K562 (cell line): ENCODE measurements at regions not wholly inside any gene's neighbourhood (a gene's known extent, or its start where the extent isn't known, plus 50 kb on each side); places are given as distances from the start of the nearest gene placed in this dataset.

Source experiments
- ATAC-seq: fragments of 200-7000 bp; cut with Tn5 transposase; 3 replicates; pipeline ENCODE4 v1.9.1; 2020; ENCODE audit warnings: moderate library complexity
- BruUV-seq: library from RNA; stranded (reverse); fragments of 400-500 nt; replicated peaks from 2 replicates; lab custom pipeline; 2021; lab: Mats Ljungman, UMichigan
- CTCF ChIA-PET: fragments of 300-600 bp; formaldehyde crosslinking; extraction: SDS; loops from one replicate; lab custom pipeline; 2021; ENCODE audit warnings: low intra/inter-chr PET ratio; lab: Yijun Ruan, JAX
- POLR2A ChIA-PET: fragments of 300-600, 350-650 bp; sonication (Branson Sonifier 250); formaldehyde crosslinking; extraction: SDS; loops from one replicate; lab custom pipeline; 2021; ENCODE audit warnings: antibody characterized with exemption, inconsistent platforms; lab: Yijun Ruan, JAX
- DNase-seq, 4 experiments: peaks; one replicate each; pipeline versions ENCODE4 v3.0.0 to v3.0.0-alpha.2; 2011 to 2018; ENCODE audit warnings: low spot score in 3 of 4, mixed read lengths in 3 of 4; ENCODE audit errors: extremely low read depth in 1 of 4
- FAIRE-seq: peaks from 2 replicates; lab custom pipeline; 2011; peaks lifted over from hg19 to GRCh38; lab: Jason Lieb, UNC
- H2AFZ ChIP-seq: 2 replicates; pipeline ENCODE4 v1.6.0; 2011; ENCODE audit warnings: low read depth, low read length, control low read depth, inconsistent platforms
- H3K27ac ChIP-seq: fragments of 200-600 bp; 3 replicates; pipeline ENCODE4 v1.8.0; 2011; ENCODE audit warnings: low read depth, mild to moderate bottlenecking, control low read depth, inconsistent platforms, low read length, moderate library complexity, mixed read lengths; ENCODE audit errors: extremely low read depth
- H3K27me3 ChIP-seq, 2 experiments: fragments of 300-600 bp in 1 of 2; 2 replicates in 1 of 2; 3 replicates in 1 of 2; pipeline versions ENCODE4 v1.6.0 to v1.8.0; 2011; ENCODE audit warnings: inconsistent platforms in 2 of 2, low read length in 2 of 2, mild to moderate bottlenecking in 1 of 2, mixed read lengths in 1 of 2, moderate library complexity in 1 of 2; ENCODE audit not compliant: control insufficient read depth in 2 of 2, insufficient read depth in 2 of 2
- H3K36me3 ChIP-seq: fragments of 300-600 bp; 3 replicates; pipeline ENCODE4 v1.8.0; 2011; ENCODE audit warnings: mild to moderate bottlenecking, low read length, inconsistent platforms; ENCODE audit not compliant: control insufficient read depth, insufficient read depth
- H3K4me1 ChIP-seq, 2 experiments: fragments of 200-600 bp in 1 of 2; replicated peaks in 1 of 2; 2 replicates in 1 of 2; 3 replicates in 1 of 2; pipeline versions ENCODE4 v1.5.1 to v1.8.0; 2011; ENCODE audit warnings: inconsistent platforms in 2 of 2, low read length in 2 of 2, mild to moderate bottlenecking in 1 of 2, mixed read lengths in 1 of 2, moderate library complexity in 1 of 2; ENCODE audit not compliant: control insufficient read depth in 2 of 2, insufficient read depth in 2 of 2
- H3K4me2 ChIP-seq: 2 replicates; pipeline ENCODE4 v1.6.1; 2011; ENCODE audit warnings: low read length, control low read depth, inconsistent platforms, mixed read lengths; ENCODE audit not compliant: insufficient read depth
- H3K4me3 ChIP-seq: fragments of 200-600 bp; sonication (generic), shearing (Covaris generic); 2 replicates; pipeline ENCODE4 v1.5.1; 2016; ENCODE audit warnings: control low read depth, inconsistent platforms
- H3K79me2 ChIP-seq: fragments of 200-600 bp; 3 replicates; pipeline ENCODE4 v1.8.0; 2011; ENCODE audit warnings: low read length, inconsistent platforms; ENCODE audit not compliant: control insufficient read depth, insufficient read depth
- H3K9ac ChIP-seq, 2 experiments: 2 replicates each; pipeline versions ENCODE4 v1.6.0 to v1.6.1; 2011; ENCODE audit warnings: low read depth in 2 of 2, low read length in 2 of 2, control low read depth in 1 of 2, inconsistent platforms in 1 of 2, mild to moderate bottlenecking in 1 of 2, mixed read lengths in 1 of 2; ENCODE audit not compliant: insufficient read depth in 1 of 2
- H3K9me1 ChIP-seq: one replicate; pipeline ENCODE4 v1.6.0; 2011; ENCODE audit warnings: inconsistent platforms, mild to moderate bottlenecking, low read length, moderate library complexity; ENCODE audit not compliant: control insufficient read depth, insufficient read depth
- H3K9me3 ChIP-seq: replicated peaks from 2 replicates; pipeline ENCODE4 v1.5.1; 2011; ENCODE audit warnings: low read depth, low read length, inconsistent platforms; ENCODE audit not compliant: control insufficient read depth, insufficient read depth
- H4K20me1 ChIP-seq: replicated peaks from 2 replicates; pipeline ENCODE4 v1.6.1; 2011; ENCODE audit warnings: low read length, inconsistent platforms, mixed read lengths; ENCODE audit not compliant: control insufficient read depth, insufficient read depth
- CBX2 ChIP-seq: fragments of 200-600 bp; sonication (generic); IDR thresholded peaks from one replicate; pipeline ENCODE4 v1.6.1; 2012; ENCODE audit warnings: mild to moderate bottlenecking, low read length, inconsistent platforms; ENCODE audit not compliant: insufficient read depth, poor library complexity, severe bottlenecking
- DNMT1 ChIP-seq: fragments of 450-650 bp; IDR thresholded peaks from 2 replicates; pipeline ENCODE4 v1.6.1; 2016; ENCODE audit warnings: antibody characterized with exemption, mild to moderate bottlenecking
- ELF2 ChIP-seq: fragments of 250-450 bp; sonication (Bioruptor Pico); IDR thresholded peaks from 2 replicates; pipeline ENCODE4 v1.5.0; 2021; ENCODE audit warnings: mild to moderate bottlenecking
- FOXJ3 ChIP-seq: sonication (generic); formaldehyde crosslinking; IDR thresholded peaks from 2 replicates; pipeline ENCODE4 v1.4.0; 2020; ENCODE audit warnings: mild to moderate bottlenecking, missing genetic modification reagents
- TBL1XR1 ChIP-seq, 2 experiments: IDR thresholded peaks; 2 replicates each; pipeline ENCODE4 v1.6.1; 2012; ENCODE audit warnings: improper control_type of control experiment in 2 of 2, low read length in 2 of 2, mild to moderate bottlenecking in 1 of 2
- ZNF780A ChIP-seq: fragments of 250-450 bp; sonication (Bioruptor Pico); IDR thresholded peaks from 2 replicates; pipeline ENCODE4 v1.5.0; 2021; ENCODE audit warnings: mild to moderate bottlenecking
- WGBS: fragments of 100-300 bp; shearing (Covaris generic); methylation state at CpG from one replicate; pipeline ENCODE4 v1.1.6; 2016; ENCODE audit warnings: low coverage, mixed read lengths; ENCODE audit not compliant: insufficient coverage; ENCODE audit errors: missing lambda C conversion rate; 5-methylcytosine and 5-hydroxymethylcytosine counted together
- in situ Hi-C: fragments of 300-500 bp; cut with MboI; formaldehyde crosslinking; loops from 4 replicates; pipeline ENCODE4 v1.15.0; 2018; ENCODE audit warnings: inconsistent platforms, mixed read lengths
- intact Hi-C: fragments of 100-400 bp; cut with micrococcal nuclease; formaldehyde crosslinking; loops from 2 replicates; pipeline ENCODE4 v1.14.2; 2022
- TF ChIP-seq, protein P1 (sequence below): fragments of 450-650 bp; IDR thresholded peaks from 2 replicates; pipeline ENCODE4 v1.6.1; 2017; ENCODE audit warnings: antibody characterized with exemption
- TF ChIP-seq, protein P2 (sequence below): fragments of 250-450 bp; sonication (Bioruptor Pico); IDR thresholded peaks from 2 replicates; pipeline ENCODE4 v1.5.1; 2021; ENCODE audit warnings: mild to moderate bottlenecking
- TF ChIP-seq, protein P3 (sequence below): fragments of 450-650 bp; IDR thresholded peaks from 2 replicates; pipeline ENCODE4 v1.6.1; 2016; ENCODE audit warnings: mild to moderate bottlenecking, moderate library complexity

DNA sequence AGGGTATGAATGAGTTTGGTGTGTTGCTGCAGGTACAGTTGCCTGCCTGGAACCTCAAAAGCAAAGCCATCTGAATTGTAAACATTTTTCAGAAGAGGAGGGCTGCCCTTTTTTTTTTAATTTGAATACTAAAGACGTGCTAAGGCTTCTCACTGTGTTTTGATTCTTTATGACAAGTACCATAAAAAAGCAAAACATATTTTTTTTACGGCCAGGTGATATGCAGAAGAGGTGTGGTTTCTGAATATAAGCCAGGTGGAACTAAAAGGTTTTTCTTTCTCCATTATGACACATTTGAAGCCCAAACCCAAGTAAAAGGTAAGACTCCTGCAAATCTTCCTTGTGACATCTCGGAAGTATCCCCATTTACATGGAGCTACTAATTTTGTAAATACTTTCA, 246.3 kb downstream of the IRS1 start:
- no TSS peak for BruUV-seq
- POLR2A ChIA-PET, result no interaction called here
- CTCF ChIA-PET, result no interaction called here
- ATAC-seq (no peak), DNase-seq (no peak), FAIRE-seq (no peak)
- no peaks in the 10 kb centered on the region for H3K79me2 ChIP-seq
- H3K9me1 ChIP-seq, result no peaks in the 10 kb centered on the region
- H3K9ac ChIP-seq, result no peak overlapping the region
- no peak overlapping the region for H3K4me2 ChIP-seq
- no peak overlapping the region for H2AFZ ChIP-seq
- H3K27me3 ChIP-seq, result no peaks in the 10 kb centered on the region
- H3K4me3 ChIP-seq, result no peak overlapping the region
- H3K9me3 ChIP-seq, result no peaks in the 10 kb centered on the region
- no peak overlapping the region for H3K27ac ChIP-seq
- intact Hi-C loops (no loop called here), in situ Hi-C loops (no loop called here)
- no peaks in the 10 kb centered on the region for H4K20me1 ChIP-seq
- 0% methylated on average over 2 of the region's 3 CpGs for WGBS
- no peaks in the 10 kb centered on the region for H3K36me3 ChIP-seq
- no peaks in the 10 kb centered on the region for H3K4me1 ChIP-seq
- TF ChIP-seq FOXJ3 (CRISPR knock-in tag) (no peak), TBL1XR1 (IDR thresholded peaks at IDR 0.05; ENCODE audit: low read length in 2 of 2) (no peak), DNMT1 (no peak), ZNF780A (CRISPR knock-in tag) (no peak), ELF2 (CRISPR knock-in tag) (no peak), CBX2 (no peak)
- TF ChIP-seq, protein P1, sequence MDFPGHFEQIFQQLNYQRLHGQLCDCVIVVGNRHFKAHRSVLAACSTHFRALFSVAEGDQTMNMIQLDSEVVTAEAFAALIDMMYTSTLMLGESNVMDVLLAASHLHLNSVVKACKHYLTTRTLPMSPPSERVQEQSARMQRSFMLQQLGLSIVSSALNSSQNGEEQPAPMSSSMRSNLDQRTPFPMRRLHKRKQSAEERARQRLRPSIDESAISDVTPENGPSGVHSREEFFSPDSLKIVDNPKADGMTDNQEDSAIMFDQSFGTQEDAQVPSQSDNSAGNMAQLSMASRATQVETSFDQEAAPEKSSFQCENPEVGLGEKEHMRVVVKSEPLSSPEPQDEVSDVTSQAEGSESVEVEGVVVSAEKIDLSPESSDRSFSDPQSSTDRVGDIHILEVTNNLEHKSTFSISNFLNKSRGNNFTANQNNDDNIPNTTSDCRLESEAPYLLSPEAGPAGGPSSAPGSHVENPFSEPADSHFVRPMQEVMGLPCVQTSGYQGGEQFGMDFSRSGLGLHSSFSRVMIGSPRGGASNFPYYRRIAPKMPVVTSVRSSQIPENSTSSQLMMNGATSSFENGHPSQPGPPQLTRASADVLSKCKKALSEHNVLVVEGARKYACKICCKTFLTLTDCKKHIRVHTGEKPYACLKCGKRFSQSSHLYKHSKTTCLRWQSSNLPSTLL, result no peak
- TF ChIP-seq, protein P2, sequence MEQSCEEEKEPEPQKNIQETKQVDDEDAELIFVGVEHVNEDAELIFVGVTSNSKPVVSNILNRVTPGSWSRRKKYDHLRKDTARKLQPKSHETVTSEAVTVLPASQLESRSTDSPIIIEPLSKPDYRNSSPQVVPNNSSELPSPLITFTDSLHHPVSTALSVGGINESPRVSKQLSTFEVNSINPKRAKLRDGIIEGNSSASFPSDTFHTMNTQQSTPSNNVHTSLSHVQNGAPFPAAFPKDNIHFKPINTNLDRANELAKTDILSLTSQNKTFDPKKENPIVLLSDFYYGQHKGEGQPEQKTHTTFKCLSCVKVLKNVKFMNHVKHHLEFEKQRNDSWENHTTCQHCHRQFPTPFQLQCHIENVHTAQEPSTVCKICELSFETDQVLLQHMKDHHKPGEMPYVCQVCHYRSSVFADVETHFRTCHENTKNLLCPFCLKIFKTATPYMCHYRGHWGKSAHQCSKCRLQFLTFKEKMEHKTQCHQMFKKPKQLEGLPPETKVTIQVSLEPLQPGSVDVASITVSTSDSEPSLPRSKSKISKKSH (CRISPR knock-in tag), result no peak
- TF ChIP-seq, protein P3, sequence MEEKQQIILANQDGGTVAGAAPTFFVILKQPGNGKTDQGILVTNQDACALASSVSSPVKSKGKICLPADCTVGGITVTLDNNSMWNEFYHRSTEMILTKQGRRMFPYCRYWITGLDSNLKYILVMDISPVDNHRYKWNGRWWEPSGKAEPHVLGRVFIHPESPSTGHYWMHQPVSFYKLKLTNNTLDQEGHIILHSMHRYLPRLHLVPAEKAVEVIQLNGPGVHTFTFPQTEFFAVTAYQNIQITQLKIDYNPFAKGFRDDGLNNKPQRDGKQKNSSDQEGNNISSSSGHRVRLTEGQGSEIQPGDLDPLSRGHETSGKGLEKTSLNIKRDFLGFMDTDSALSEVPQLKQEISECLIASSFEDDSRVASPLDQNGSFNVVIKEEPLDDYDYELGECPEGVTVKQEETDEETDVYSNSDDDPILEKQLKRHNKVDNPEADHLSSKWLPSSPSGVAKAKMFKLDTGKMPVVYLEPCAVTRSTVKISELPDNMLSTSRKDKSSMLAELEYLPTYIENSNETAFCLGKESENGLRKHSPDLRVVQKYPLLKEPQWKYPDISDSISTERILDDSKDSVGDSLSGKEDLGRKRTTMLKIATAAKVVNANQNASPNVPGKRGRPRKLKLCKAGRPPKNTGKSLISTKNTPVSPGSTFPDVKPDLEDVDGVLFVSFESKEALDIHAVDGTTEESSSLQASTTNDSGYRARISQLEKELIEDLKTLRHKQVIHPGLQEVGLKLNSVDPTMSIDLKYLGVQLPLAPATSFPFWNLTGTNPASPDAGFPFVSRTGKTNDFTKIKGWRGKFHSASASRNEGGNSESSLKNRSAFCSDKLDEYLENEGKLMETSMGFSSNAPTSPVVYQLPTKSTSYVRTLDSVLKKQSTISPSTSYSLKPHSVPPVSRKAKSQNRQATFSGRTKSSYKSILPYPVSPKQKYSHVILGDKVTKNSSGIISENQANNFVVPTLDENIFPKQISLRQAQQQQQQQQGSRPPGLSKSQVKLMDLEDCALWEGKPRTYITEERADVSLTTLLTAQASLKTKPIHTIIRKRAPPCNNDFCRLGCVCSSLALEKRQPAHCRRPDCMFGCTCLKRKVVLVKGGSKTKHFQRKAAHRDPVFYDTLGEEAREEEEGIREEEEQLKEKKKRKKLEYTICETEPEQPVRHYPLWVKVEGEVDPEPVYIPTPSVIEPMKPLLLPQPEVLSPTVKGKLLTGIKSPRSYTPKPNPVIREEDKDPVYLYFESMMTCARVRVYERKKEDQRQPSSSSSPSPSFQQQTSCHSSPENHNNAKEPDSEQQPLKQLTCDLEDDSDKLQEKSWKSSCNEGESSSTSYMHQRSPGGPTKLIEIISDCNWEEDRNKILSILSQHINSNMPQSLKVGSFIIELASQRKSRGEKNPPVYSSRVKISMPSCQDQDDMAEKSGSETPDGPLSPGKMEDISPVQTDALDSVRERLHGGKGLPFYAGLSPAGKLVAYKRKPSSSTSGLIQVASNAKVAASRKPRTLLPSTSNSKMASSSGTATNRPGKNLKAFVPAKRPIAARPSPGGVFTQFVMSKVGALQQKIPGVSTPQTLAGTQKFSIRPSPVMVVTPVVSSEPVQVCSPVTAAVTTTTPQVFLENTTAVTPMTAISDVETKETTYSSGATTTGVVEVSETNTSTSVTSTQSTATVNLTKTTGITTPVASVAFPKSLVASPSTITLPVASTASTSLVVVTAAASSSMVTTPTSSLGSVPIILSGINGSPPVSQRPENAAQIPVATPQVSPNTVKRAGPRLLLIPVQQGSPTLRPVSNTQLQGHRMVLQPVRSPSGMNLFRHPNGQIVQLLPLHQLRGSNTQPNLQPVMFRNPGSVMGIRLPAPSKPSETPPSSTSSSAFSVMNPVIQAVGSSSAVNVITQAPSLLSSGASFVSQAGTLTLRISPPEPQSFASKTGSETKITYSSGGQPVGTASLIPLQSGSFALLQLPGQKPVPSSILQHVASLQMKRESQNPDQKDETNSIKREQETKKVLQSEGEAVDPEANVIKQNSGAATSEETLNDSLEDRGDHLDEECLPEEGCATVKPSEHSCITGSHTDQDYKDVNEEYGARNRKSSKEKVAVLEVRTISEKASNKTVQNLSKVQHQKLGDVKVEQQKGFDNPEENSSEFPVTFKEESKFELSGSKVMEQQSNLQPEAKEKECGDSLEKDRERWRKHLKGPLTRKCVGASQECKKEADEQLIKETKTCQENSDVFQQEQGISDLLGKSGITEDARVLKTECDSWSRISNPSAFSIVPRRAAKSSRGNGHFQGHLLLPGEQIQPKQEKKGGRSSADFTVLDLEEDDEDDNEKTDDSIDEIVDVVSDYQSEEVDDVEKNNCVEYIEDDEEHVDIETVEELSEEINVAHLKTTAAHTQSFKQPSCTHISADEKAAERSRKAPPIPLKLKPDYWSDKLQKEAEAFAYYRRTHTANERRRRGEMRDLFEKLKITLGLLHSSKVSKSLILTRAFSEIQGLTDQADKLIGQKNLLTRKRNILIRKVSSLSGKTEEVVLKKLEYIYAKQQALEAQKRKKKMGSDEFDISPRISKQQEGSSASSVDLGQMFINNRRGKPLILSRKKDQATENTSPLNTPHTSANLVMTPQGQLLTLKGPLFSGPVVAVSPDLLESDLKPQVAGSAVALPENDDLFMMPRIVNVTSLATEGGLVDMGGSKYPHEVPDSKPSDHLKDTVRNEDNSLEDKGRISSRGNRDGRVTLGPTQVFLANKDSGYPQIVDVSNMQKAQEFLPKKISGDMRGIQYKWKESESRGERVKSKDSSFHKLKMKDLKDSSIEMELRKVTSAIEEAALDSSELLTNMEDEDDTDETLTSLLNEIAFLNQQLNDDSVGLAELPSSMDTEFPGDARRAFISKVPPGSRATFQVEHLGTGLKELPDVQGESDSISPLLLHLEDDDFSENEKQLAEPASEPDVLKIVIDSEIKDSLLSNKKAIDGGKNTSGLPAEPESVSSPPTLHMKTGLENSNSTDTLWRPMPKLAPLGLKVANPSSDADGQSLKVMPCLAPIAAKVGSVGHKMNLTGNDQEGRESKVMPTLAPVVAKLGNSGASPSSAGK, result no peak
